ENCODE measurements at regions not wholly inside any gene's neighbourhood (a gene's known extent, or its start where the extent isn't known, plus 50 kb on each side); places are given as distances from the start of the nearest gene placed in this dataset.

- H3K27ac ChIP-seq (replicated peaks), result no peak overlapping the region
- no peak for DNase-seq (ENCODE audit: low read depth in 1 of 2, low spot score in 1 of 2)
- TF ChIP-seq REST (IDR thresholded peaks at IDR 0.05; ENCODE audit: insufficient replicate concordance, low read depth) (no peak), GABPA (IDR thresholded peaks at IDR 0.05; ENCODE audit: low read depth) (no peak), CTCF (IDR thresholded peaks at IDR 0.05; ENCODE audit: insufficient read depth, low read length) (no peak), SPI1 (IDR thresholded peaks at IDR 0.05; ENCODE audit: borderline replicate concordance, low read depth) (no peak), POLR2AphosphoS5 (IDR thresholded peaks at IDR 0.05; ENCODE audit: low read depth) (no peak)
- no peaks in the 10 kb centered on the region for H3K27me3 ChIP-seq (ENCODE audit: insufficient read depth, poor library complexity, severe bottlenecking)
- H3K4me3 ChIP-seq (replicated peaks; ENCODE audit: insufficient read depth, low read length), result no peak overlapping the region
Measured at GRCh38 chr12:107631715-107632114, 53.9 kb upstream of the PWP1 start.

GRCh38 chr12:107632246-107632645, 53.4 kb upstream of the PWP1 start:
- DNase-seq (ENCODE audit: low read depth in 1 of 2, low spot score in 1 of 2), result no peak
- TF ChIP-seq GABPA (IDR thresholded peaks at IDR 0.05; ENCODE audit: low read depth), result no peak
- TF ChIP-seq SPI1 (IDR thresholded peaks at IDR 0.05; ENCODE audit: borderline replicate concordance, low read depth), result no peak
- TF ChIP-seq POLR2AphosphoS5 (IDR thresholded peaks at IDR 0.05; ENCODE audit: low read depth), result no peak
- no peak for TF ChIP-seq CTCF (IDR thresholded peaks at IDR 0.05; ENCODE audit: insufficient read depth, low read length)
- no peak overlapping the region for H3K27ac ChIP-seq (replicated peaks)
- H3K4me3 ChIP-seq (replicated peaks; ENCODE audit: insufficient read depth, low read length), result no peak overlapping the region
- no peaks in the 10 kb centered on the region for H3K27me3 ChIP-seq (ENCODE audit: insufficient read depth, poor library complexity, severe bottlenecking)

- TF ChIP-seq SPI1 (IDR thresholded peaks at IDR 0.05; ENCODE audit: borderline replicate concordance, low read depth) (no peak), POLR2AphosphoS5 (IDR thresholded peaks at IDR 0.05; ENCODE audit: low read depth) (no peak), CTCF (IDR thresholded peaks at IDR 0.05; ENCODE audit: insufficient read depth, low read length) (no peak), GABPA (IDR thresholded peaks at IDR 0.05; ENCODE audit: low read depth) (no peak), REST (IDR thresholded peaks at IDR 0.05; ENCODE audit: insufficient replicate concordance, low read depth) (no peak)
- DNase-seq (ENCODE audit: low read depth in 1 of 2, low spot score in 1 of 2), result no peak
- no peak overlapping the region for H3K4me3 ChIP-seq (replicated peaks; ENCODE audit: insufficient read depth, low read length)
- H3K27me3 ChIP-seq (ENCODE audit: insufficient read depth, poor library complexity, severe bottlenecking), result no peaks in the 10 kb centered on the region
- no peak overlapping the region for H3K27ac ChIP-seq (replicated peaks)
Measured at GRCh38 chr12:107634530-107634929, 51.1 kb upstream of the PWP1 start.

- no peak overlapping the region for H3K4me3 ChIP-seq (replicated peaks; ENCODE audit: insufficient read depth, low read length)
- DNase-seq (ENCODE audit: low read depth in 1 of 2, low spot score in 1 of 2), result no peak
- H3K27me3 ChIP-seq (ENCODE audit: insufficient read depth, poor library complexity, severe bottlenecking), result no peaks in the 10 kb centered on the region
- no peak for TF ChIP-seq POLR2AphosphoS5 (IDR thresholded peaks at IDR 0.05; ENCODE audit: low read depth)
- no peak for TF ChIP-seq REST (IDR thresholded peaks at IDR 0.05; ENCODE audit: insufficient replicate concordance, low read depth)
- no peak overlapping the region for H3K27ac ChIP-seq (replicated peaks)
Measured at GRCh38 chr12:107635139-107635538, 50.5 kb upstream of the PWP1 start.

Data from HL-60 (cell line).